ENCODE measurements at regions not wholly inside any gene's neighbourhood (a gene's known extent, or its start where the extent isn't known, plus 50 kb on each side); places are given as distances from the start of the nearest gene placed in this dataset.

DNA sequence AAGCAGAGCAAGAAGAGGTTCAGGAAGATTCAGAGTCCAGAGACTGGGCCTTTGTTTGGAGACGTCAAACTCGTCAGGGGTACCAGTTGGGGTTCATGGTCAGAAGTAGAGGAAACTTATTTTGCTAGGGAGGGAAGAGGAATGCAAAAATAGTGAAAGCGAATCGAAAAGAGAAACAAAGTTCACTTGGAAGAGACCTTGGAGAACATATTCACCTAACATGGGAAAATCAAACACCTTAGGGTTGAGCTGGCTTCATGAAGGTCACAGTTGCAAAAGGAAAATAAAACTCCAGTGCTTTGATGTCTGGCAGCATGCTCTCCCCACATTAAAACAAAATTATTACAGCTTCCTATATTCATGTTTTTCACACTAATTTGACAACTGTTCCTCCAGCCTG is 440.4 kb downstream of the EPM2A start (continued):
- no peak for TF ChIP-seq NONO (IDR thresholded peaks at IDR 0.05)
- TF ChIP-seq NONO (CRISPR knock-in tag; conservative IDR thresholded peaks at IDR 0.05): no peak
- TF ChIP-seq PRDM15 (CRISPR knock-in tag; IDR thresholded peaks at IDR 0.05): no peak
- no peak for TF ChIP-seq ZNF432 (CRISPR knock-in tag; IDR thresholded peaks at IDR 0.05; ENCODE audit: borderline replicate concordance)
- no peak for TF ChIP-seq POGK (CRISPR knock-in tag; conservative IDR thresholded peaks at IDR 0.05)
- no peak for TF ChIP-seq ZNF234 (CRISPR knock-in tag; conservative IDR thresholded peaks at IDR 0.05)
- TF ChIP-seq CCAR2 (optimal IDR thresholded peaks at IDR 0.05; ENCODE audit: low read depth, low read length): no peak
- no peak for TF ChIP-seq STAG1 (CRISPR knock-in tag; IDR thresholded peaks at IDR 0.05)
- no peak for TF ChIP-seq GABPA (IDR thresholded peaks at IDR 0.05; ENCODE audit: low read depth, low read length)
- no peak for TF ChIP-seq GABPA (CRISPR knock-in tag; IDR thresholded peaks at IDR 0.05; ENCODE audit: low read depth)
- no peak for TF ChIP-seq ZNF24 (IDR thresholded peaks at IDR 0.05)
- TF ChIP-seq ZNF318 (CRISPR knock-in tag; IDR thresholded peaks at IDR 0.05): no peak
- TF ChIP-seq ZNF331 (CRISPR knock-in tag; IDR thresholded peaks at IDR 0.05): no peak
- peak; percentile 40; the same call in 1 of the 2 replicates for TF ChIP-seq NR2F6 (IDR thresholded peaks at IDR 0.05)
- TF ChIP-seq NR2F6 (CRISPR knock-in tag; IDR thresholded peaks at IDR 0.05): no peak
- TF ChIP-seq HINFP (CRISPR knock-in tag; IDR thresholded peaks at IDR 0.05; ENCODE audit: low read depth): no peak

All from HepG2 (cell line).